Adrenal gland (tissue), 9 donors: ENCODE measurements at regions not wholly inside any gene's neighbourhood (a gene's known extent, or its start where the extent isn't known, plus 50 kb on each side); places are given as distances from the start of the nearest gene placed in this dataset.

Experiments
- DNase-seq, 7 donors: peaks; one replicate each; pipeline ENCODE4 v3.0.0-alpha.2; 2019 to 2020
- H3K27ac ChIP-seq, 5 donors: fragments of 200-600 bp; sonication (generic) in 4 of 5; 1 replicate in 3 of 5; 2 replicates in 2 of 5; pipeline versions ENCODE4 v1.5.1 to v1.8.0; 2016 to 2020; ENCODE audit warnings: mild to moderate bottlenecking in 1 of 5
- H3K27me3 ChIP-seq: fragments of 200-600 bp; 2 replicates; pipeline ENCODE4 v1.8.0; 2021
- H3K36me3 ChIP-seq, 2 donors: fragments of 200-600 bp; replicated peaks in 1 of 2; 1 replicate in 1 of 2; 2 replicates in 1 of 2; pipeline versions ENCODE4 v1.5.1 to v1.8.0; 2018 to 2022
- H3K4me1 ChIP-seq, 2 donors: fragments of 200-600 bp; replicated peaks in 1 of 2; 1 replicate in 1 of 2; 2 replicates in 1 of 2; pipeline versions ENCODE4 v1.5.1 to v1.8.0; 2018 to 2021
- H3K4me3 ChIP-seq, 4 donors: fragments of 200-600 bp; sonication (generic) in 3 of 4; one replicate each; pipeline ENCODE4 v1.5.1; 2016 to 2018
- H3K9me3 ChIP-seq, 3 donors: fragments of 200-600 bp; sonication (generic) in 1 of 3; replicated peaks in 1 of 3; 1 replicate in 2 of 3; 2 replicates in 1 of 3; pipeline versions ENCODE4 v1.5.1 to v1.8.0; 2016 to 2021
- POLR2A ChIP-seq, 2 donors: fragments of 450-650 bp; IDR thresholded peaks; one replicate each; pipeline ENCODE4 v1.6.1; 2017; ENCODE audit warnings: antibody characterized with exemption in 2 of 2, mild to moderate bottlenecking in 2 of 2, moderate library complexity in 1 of 2
- WGBS, 4 donors: extraction: QIAGEN DNeasy Blood & Tissue Kit in 2 of 4; methylation state at CpG; one replicate each; pipeline versions ENCODE4 v1.1.5 to v1.1.7; 2013 to 2017; 5-methylcytosine and 5-hydroxymethylcytosine counted together
- intact Hi-C, 2 donors: fragments of 100-400 bp; cut with DNase I; formaldehyde crosslinking; loops; one replicate each; pipeline versions ENCODE4 v1.14.1 to v1.15.0; 2022 to 2023
- TF ChIP-seq, protein P1 (sequence below), 6 experiments: fragments of 450-650 bp in 4 of 6; fragments of 200-600 bp in 2 of 6; sonication (generic) in 1 of 6; IDR thresholded peaks; 1 replicate in 5 of 6; 2 replicates in 1 of 6; pipeline versions ENCODE4 v1.5.1 to v1.8.0; 2016 to 2021; ENCODE audit warnings: antibody characterized with exemption in 6 of 6, mild to moderate bottlenecking in 2 of 6, moderate library complexity in 1 of 6
- donor health status: healthy with polysubstance abuse.
- donor health status: Bipolar disorder and iron deficiency.
- donor health status: DM: yes; HTN: yes; CAD: no.
- donor health status: DM: no; HTN: no; CAD: no.
- donor health status: DM: no; HTN: no; CAD: no.

DNA sequence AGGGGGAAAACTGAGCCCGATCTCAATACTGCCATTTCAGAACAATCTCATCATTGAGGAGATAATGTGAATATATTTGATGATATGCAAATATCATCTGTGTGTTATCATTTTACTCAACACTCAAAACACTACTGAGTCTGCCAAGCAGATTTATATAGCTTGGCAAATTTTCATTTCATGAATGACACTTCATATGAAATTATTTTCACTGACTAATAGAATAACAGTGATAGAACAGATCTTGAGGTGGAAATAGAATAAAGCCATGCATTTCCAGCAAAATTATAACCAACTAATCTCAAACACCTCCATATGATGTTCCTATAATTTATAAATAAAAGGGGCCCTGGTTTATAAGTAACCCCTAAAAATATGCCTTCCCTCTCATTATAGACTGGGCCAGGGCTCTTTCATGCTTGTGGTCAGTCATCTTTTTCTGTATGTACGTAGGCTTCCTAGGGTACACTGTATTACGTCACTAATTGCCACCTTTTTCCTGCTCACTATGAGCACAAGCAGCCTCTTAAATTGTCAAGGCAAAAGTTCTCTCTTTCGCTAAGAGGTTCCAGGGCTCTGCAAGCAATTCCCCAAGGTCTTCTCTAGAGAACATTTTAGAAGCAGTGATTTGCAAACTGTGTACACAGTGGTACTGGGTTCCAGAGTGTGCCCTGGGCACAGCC is 197.1 kb upstream of the FOXN3 start:
- intact Hi-C loops, result loop anchor here in 1 of 2 donors (10.0 kb wide), 1 partner anchor 189 kb away; no protein-coding TSS in a partner anchor

DNA sequence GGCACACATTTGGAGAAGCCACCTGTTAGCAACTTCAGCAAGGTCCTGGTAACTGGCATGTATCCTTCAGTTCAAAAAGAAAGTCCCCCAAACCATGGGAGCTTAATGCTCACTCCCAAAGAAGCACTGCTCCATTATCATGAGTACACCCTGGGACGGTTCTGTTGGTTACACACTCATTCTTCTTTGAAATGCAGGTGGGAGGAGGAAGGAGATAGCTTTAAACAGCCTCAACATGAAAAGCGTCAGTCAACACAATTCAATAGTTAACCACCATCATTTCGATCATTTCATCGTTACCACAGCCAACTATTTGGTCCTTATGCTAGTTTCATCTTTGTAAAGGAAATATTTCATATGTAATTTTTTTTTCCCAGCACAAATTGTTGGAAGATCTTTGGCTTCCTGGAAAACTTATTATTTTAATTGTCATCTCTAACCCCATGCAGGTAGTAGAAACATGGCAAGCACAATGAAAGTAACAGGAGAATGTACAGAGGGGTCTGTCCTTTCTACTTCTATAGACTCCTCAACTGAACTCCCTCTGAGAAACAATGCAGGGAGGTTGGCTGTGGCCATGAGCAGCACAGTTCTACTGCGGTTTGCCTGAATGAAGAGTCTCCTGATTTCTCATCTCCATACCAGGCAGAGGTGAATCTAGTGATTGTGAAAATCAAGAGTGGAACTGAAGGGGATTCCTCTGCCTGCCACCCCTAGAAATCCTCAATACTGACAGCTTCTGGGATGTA is 196.4 kb upstream of the FOXN3 start:
- TF ChIP-seq, protein P1, sequence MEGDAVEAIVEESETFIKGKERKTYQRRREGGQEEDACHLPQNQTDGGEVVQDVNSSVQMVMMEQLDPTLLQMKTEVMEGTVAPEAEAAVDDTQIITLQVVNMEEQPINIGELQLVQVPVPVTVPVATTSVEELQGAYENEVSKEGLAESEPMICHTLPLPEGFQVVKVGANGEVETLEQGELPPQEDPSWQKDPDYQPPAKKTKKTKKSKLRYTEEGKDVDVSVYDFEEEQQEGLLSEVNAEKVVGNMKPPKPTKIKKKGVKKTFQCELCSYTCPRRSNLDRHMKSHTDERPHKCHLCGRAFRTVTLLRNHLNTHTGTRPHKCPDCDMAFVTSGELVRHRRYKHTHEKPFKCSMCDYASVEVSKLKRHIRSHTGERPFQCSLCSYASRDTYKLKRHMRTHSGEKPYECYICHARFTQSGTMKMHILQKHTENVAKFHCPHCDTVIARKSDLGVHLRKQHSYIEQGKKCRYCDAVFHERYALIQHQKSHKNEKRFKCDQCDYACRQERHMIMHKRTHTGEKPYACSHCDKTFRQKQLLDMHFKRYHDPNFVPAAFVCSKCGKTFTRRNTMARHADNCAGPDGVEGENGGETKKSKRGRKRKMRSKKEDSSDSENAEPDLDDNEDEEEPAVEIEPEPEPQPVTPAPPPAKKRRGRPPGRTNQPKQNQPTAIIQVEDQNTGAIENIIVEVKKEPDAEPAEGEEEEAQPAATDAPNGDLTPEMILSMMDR (IDR thresholded peaks at IDR 0.05), result no peak
- no peak for TF ChIP-seq POLR2A (IDR thresholded peaks at IDR 0.05)
- peaks cover 0 to 32% of the 10 kb centered on the region in 2 donors for H3K4me1 ChIP-seq
- no peaks in the 10 kb centered on the region for H3K9me3 ChIP-seq
- no peaks in the 10 kb centered on the region for H3K27me3 ChIP-seq
- 92 to 95% (median 93%) methylated on average over 5 of the region's 5 CpGs for WGBS, 4 donors
- no peak for DNase-seq
- no peak overlapping the region for H3K4me3 ChIP-seq
- no peaks in the 10 kb centered on the region for H3K36me3 ChIP-seq
- intact Hi-C loops, result loop anchor here in 1 of 2 donors (10.0 kb wide), 1 partner anchor 189 kb away; no protein-coding TSS in a partner anchor
- H3K27ac ChIP-seq, result no peak overlapping the region

More for the DNA sequence above, 197.1 kb upstream of the FOXN3 start:
- H3K27me3 ChIP-seq, result no peaks in the 10 kb centered on the region
- WGBS, 4 donors, result 72 to 81% (median 77%) methylated on average over 4 of the region's 4 CpGs
- no peak overlapping the region for H3K4me3 ChIP-seq
- H3K27ac ChIP-seq, result no peak overlapping the region
- no peak for TF ChIP-seq POLR2A (IDR thresholded peaks at IDR 0.05)
- TF ChIP-seq, protein P1 (IDR thresholded peaks at IDR 0.05), result no peak
- H3K36me3 ChIP-seq, result no peaks in the 10 kb centered on the region
- no peaks in the 10 kb centered on the region for H3K9me3 ChIP-seq
- DNase-seq, result no peak
- peaks cover 0 to 32% of the 10 kb centered on the region in 2 donors for H3K4me1 ChIP-seq

DNA sequence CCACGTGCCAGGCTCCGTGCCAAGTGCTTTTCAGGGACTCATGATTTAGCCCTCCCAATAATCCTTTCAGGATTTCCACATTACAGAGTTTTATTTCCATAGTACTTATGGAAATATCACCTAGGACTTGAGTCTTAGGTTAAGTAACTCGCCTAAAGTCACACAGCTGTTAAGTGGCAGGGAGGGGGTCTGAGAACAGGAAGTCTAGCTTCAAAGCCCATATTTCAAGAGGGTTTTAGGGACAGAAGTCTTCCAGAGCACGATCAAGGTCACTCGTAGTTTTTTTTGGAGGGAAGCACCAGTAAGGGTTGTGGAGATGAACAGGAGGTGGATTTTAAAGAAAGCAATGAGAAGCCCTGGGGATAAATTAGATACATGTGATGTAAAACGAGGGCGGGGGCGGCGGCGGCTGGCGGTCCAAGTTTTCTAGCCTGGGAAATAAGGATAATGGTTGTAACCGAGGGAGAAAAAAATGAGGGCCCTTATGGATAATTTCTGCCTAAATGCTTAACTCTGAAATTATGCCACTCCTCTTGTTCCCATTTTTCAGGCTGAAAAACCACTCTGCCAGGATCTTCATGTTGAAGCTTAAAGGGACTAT is 192.6 kb upstream of the FOXN3 start:
- DNase-seq, result no peak
- intact Hi-C loops, result loop anchor here in 1 of 2 donors (10.0 kb wide), 1 partner anchor 185 kb away; no protein-coding TSS in a partner anchor
- Histone ChIP-seq H3K4me1 (peaks cover 0 to 5% of the 10 kb centered on the region in 2 donors), H3K27me3 (no peaks in the 10 kb centered on the region), H3K27ac (no peak overlapping the region), H3K36me3 (no peaks in the 10 kb centered on the region), H3K9me3 (no peaks in the 10 kb centered on the region), H3K4me3 (no peak overlapping the region)
- 69 to 76% (median 71%) methylated on average over 12 of the region's 12 CpGs for WGBS, 4 donors
- TF ChIP-seq POLR2A (IDR thresholded peaks at IDR 0.05), result no peak
- TF ChIP-seq, protein P1 (IDR thresholded peaks at IDR 0.05), result no peak

DNA sequence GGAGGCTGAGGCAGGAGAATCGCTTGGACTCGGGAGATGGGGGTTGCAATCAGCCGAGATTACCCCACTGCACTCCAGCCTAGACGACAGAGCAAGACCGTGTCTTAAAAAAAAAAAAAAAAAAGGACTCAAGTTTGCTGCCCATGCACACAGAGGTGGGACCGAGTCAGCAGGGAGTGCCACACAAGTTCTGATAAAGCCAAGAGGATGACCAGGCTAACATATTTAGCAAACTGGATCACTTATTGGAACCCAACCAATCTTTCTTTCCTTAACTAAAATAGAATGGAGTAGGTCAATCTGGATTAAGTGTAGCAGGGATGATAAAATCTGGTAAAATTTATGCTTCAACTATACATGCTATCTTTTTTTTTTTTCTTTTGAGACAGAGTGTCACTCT is 190.4 kb upstream of the FOXN3 start:
- TF ChIP-seq, protein P1 (IDR thresholded peaks at IDR 0.05), result no peak
- TF ChIP-seq POLR2A (IDR thresholded peaks at IDR 0.05), result no peak
- 93 to 97% (median 95%) methylated on average over 6 of the region's 6 CpGs for WGBS, 4 donors

More for the DNA sequence above, 190.4 kb upstream of the FOXN3 start:
- Histone ChIP-seq H3K9me3 (no peaks in the 10 kb centered on the region), H3K4me1 (no peaks in the 10 kb centered on the region), H3K27ac (no peak overlapping the region), H3K27me3 (no peaks in the 10 kb centered on the region), H3K36me3 (no peaks in the 10 kb centered on the region), H3K4me3 (no peak overlapping the region)
- intact Hi-C loops, result no loop called here
- DNase-seq, result no peak
